Suprapubic skin (tissue), 4 donors: ENCODE measurements at regions not wholly inside any gene's neighbourhood (a gene's known extent, or its start where the extent isn't known, plus 50 kb on each side); places are given as distances from the start of the nearest gene placed in this dataset.

Source experiments
- DNase-seq, 2 donors: peaks; one replicate each; pipeline ENCODE4 v3.0.0-alpha.2; 2019; ENCODE audit warnings: low spot score in 2 of 2
- H3K27ac ChIP-seq: fragments of 200-600 bp; sonication (generic); one replicate; pipeline ENCODE4 v1.5.1; 2019
- H3K27me3 ChIP-seq: fragments of 200-600 bp; sonication (generic); one replicate; pipeline ENCODE4 v1.5.1; 2019
- H3K36me3 ChIP-seq: fragments of 200-600 bp; sonication (generic); one replicate; pipeline ENCODE4 v1.5.1; 2019
- H3K4me1 ChIP-seq: fragments of 200-600 bp; sonication (generic); one replicate; pipeline ENCODE4 v1.5.1; 2019
- H3K4me3 ChIP-seq: fragments of 200-600 bp; sonication (generic); one replicate; pipeline ENCODE4 v1.5.1; 2019; ENCODE audit warnings: mild to moderate bottlenecking
- H3K9me3 ChIP-seq: fragments of 200-600 bp; sonication (generic); one replicate; pipeline ENCODE4 v1.5.1; 2019
- EP300 ChIP-seq: sonication (generic); formaldehyde crosslinking; IDR thresholded peaks from one replicate; pipeline ENCODE4 v1.6.1; 2017; ENCODE audit warnings: antibody characterized with exemption
- POLR2A ChIP-seq, 2 donors: fragments of 450-650 bp; IDR thresholded peaks; one replicate each; pipeline ENCODE4 v1.6.1; 2017; ENCODE audit warnings: antibody characterized with exemption in 2 of 2, mild to moderate bottlenecking in 2 of 2, moderate library complexity in 2 of 2
- POLR2AphosphoS5 ChIP-seq, 3 donors: sonication (generic); formaldehyde crosslinking; IDR thresholded peaks; one replicate each; pipeline ENCODE4 v1.6.1; 2017; ENCODE audit warnings: antibody characterized with exemption in 3 of 3
- WGBS: methylation state at CpG from one replicate; pipeline ENCODE4 v1.1.5; 2018; 5-methylcytosine and 5-hydroxymethylcytosine counted together
- TF ChIP-seq, protein P1 (sequence below), 2 donors: fragments of 200-600 bp in 1 of 2; fragments of 450-650 bp in 1 of 2; sonication (generic) in 1 of 2; IDR thresholded peaks; one replicate each; pipeline ENCODE4 v1.5.1; 2016 to 2019; ENCODE audit warnings: antibody characterized with exemption in 2 of 2, mild to moderate bottlenecking in 1 of 2, moderate library complexity in 1 of 2

DNA sequence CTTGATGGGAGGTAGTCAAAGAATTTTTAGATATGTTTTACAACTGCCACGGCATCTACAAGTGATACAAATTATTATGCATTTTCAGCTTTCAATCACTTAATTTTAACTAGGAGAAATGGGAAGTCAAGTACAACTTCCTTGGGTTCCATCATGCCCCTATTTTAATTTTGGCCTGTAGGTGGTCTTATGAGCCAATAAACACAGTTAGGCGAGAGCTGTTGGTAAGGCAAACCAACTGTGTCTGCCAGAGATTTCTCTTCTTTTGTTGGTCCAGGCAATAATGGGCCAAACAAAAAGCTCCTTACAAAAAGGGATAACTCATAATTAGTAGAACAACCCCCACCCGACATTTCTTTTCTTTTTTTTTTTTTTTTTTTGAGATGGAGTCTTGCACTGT, 63.3 kb upstream of the ARX start:
- Histone ChIP-seq H3K27me3 (no peaks in the 10 kb centered on the region), H3K27ac (no peak overlapping the region), H3K4me1 (no peaks in the 10 kb centered on the region), H3K4me3 (no peak overlapping the region), H3K9me3 (no peaks in the 10 kb centered on the region), H3K36me3 (no peaks in the 10 kb centered on the region)
- TF ChIP-seq POLR2A (IDR thresholded peaks at IDR 0.05) = no peak
- TF ChIP-seq EP300 = no peak
- TF ChIP-seq POLR2AphosphoS5 (IDR thresholded peaks at IDR 0.05) = no peak
- no peak for DNase-seq
- 77% methylated on average over 3 of the region's 3 CpGs for WGBS

- WGBS = 70% methylated on average over 9 of the region's 9 CpGs
- no peak for DNase-seq
- H3K27ac ChIP-seq = no peak overlapping the region
- no peak for TF ChIP-seq POLR2AphosphoS5 (IDR thresholded peaks at IDR 0.05)
- TF ChIP-seq, protein P1, sequence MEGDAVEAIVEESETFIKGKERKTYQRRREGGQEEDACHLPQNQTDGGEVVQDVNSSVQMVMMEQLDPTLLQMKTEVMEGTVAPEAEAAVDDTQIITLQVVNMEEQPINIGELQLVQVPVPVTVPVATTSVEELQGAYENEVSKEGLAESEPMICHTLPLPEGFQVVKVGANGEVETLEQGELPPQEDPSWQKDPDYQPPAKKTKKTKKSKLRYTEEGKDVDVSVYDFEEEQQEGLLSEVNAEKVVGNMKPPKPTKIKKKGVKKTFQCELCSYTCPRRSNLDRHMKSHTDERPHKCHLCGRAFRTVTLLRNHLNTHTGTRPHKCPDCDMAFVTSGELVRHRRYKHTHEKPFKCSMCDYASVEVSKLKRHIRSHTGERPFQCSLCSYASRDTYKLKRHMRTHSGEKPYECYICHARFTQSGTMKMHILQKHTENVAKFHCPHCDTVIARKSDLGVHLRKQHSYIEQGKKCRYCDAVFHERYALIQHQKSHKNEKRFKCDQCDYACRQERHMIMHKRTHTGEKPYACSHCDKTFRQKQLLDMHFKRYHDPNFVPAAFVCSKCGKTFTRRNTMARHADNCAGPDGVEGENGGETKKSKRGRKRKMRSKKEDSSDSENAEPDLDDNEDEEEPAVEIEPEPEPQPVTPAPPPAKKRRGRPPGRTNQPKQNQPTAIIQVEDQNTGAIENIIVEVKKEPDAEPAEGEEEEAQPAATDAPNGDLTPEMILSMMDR (IDR thresholded peaks at IDR 0.05) = no peak
- TF ChIP-seq POLR2A (IDR thresholded peaks at IDR 0.05) = no peak
- no peak for TF ChIP-seq EP300
- H3K4me1 ChIP-seq = no peaks in the 10 kb centered on the region
- H3K9me3 ChIP-seq = no peaks in the 10 kb centered on the region
- H3K27me3 ChIP-seq = no peaks in the 10 kb centered on the region
- H3K4me3 ChIP-seq = no peak overlapping the region
- no peaks in the 10 kb centered on the region for H3K36me3 ChIP-seq
Observed at GRCh38 chrX:25076941-25077500, 61.3 kb upstream of the ARX start.

DNA sequence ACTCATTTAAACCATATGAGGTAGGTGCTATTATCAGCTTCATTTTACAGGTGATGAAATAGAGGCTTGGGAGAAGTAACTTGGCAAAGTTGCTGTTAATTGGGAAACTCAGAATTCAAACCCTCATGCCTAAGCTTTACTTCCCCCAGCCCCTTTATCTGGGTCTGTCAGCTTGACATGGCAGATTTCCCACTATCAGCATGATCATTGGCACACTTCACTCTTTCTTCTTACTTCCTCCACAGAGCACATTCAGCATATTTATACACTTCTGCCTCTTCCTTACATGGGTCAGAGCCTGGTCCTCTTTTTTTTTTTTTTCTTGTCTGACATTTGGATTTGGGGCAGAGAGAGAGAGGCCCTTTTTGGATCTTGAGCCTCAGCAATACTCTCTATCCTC, 56.5 kb upstream of the ARX start:
- H3K4me1 ChIP-seq = no peaks in the 10 kb centered on the region
- no peaks in the 10 kb centered on the region for H3K36me3 ChIP-seq
- no peaks in the 10 kb centered on the region for H3K27me3 ChIP-seq
- no peak overlapping the region for H3K4me3 ChIP-seq
- TF ChIP-seq POLR2A (IDR thresholded peaks at IDR 0.05) = no peak
- TF ChIP-seq, protein P1 (IDR thresholded peaks at IDR 0.05) = no peak
- no peak for DNase-seq
- no peaks in the 10 kb centered on the region for H3K9me3 ChIP-seq
- H3K27ac ChIP-seq = no peak overlapping the region

DNA sequence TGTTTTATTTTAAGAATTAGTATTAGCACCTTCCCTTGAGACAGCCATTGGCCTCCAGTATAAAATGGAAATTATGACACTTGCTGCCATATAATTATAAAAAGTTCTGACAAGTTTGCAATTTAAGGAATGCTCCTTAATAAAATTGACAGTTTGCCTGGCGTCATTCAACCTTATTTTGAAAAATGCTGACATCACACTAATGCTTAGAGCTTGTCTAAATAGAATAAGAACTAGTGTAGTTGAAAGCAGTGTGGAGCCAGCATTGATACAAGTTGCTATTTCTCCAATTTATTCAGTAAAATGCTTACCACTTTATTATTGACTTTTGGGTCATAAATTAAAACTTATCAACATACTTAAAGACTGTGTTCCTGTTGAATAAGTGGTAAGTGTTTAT, 54.3 kb upstream of the ARX start:
- DNase-seq = no peak
- no peaks in the 10 kb centered on the region for H3K36me3 ChIP-seq
- WGBS = 49% methylated on average over 1 of the region's 1 CpG
- H3K4me3 ChIP-seq = no peak overlapping the region
- no peaks in the 10 kb centered on the region for H3K9me3 ChIP-seq
- TF ChIP-seq POLR2A (IDR thresholded peaks at IDR 0.05) = no peak
- TF ChIP-seq, protein P1 (IDR thresholded peaks at IDR 0.05) = no peak
- no peak for TF ChIP-seq POLR2AphosphoS5 (IDR thresholded peaks at IDR 0.05)
- TF ChIP-seq EP300 = no peak
- H3K27ac ChIP-seq = no peak overlapping the region
- H3K27me3 ChIP-seq = no peaks in the 10 kb centered on the region
- no peaks in the 10 kb centered on the region for H3K4me1 ChIP-seq

- no peak for DNase-seq
- H3K9me3 ChIP-seq = no peaks in the 10 kb centered on the region
- H3K27ac ChIP-seq = no peak overlapping the region
- TF ChIP-seq, protein P1 (IDR thresholded peaks at IDR 0.05) = no peak
- TF ChIP-seq POLR2AphosphoS5 (IDR thresholded peaks at IDR 0.05) (no peak), POLR2A (IDR thresholded peaks at IDR 0.05) (no peak), EP300 (no peak)
- H3K27me3 ChIP-seq = no peaks in the 10 kb centered on the region
- no peaks in the 10 kb centered on the region for H3K4me1 ChIP-seq
- H3K36me3 ChIP-seq = no peaks in the 10 kb centered on the region
- WGBS = 87% methylated on average over 2 of the region's 2 CpGs
- H3K4me3 ChIP-seq = no peak overlapping the region
Observed at GRCh38 chrX:25069209-25069608, 53.4 kb upstream of the ARX start.

DNA sequence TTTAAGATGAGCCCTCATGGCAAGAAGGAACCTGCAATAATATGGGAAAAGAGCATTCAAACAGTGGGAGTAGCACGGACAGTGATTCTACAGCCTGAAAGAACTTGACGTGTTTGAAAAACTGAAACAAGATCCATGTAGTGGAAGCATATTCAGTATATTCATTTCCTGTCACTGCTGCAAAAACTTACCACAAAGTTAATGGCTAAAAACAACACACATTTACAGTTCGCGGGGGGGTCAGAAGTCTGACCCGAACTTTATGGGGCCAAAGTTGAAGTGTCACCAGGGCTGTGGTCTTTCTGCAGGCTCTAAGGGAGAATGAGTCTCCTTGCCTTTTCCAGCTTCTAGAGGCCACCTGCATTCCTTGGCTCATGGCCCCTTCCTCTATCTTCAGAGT, 52.6 kb upstream of the ARX start:
- no peaks in the 10 kb centered on the region for H3K9me3 ChIP-seq
- H3K27me3 ChIP-seq = no peaks in the 10 kb centered on the region
- no peak overlapping the region for H3K4me3 ChIP-seq
- no peak for DNase-seq
- WGBS = 93% methylated on average over 5 of the region's 5 CpGs
- H3K36me3 ChIP-seq = no peaks in the 10 kb centered on the region
- no peak overlapping the region for H3K27ac ChIP-seq
- H3K4me1 ChIP-seq = no peaks in the 10 kb centered on the region
- no peak for TF ChIP-seq EP300
- TF ChIP-seq, protein P1 (IDR thresholded peaks at IDR 0.05) = no peak
- no peak for TF ChIP-seq POLR2A (IDR thresholded peaks at IDR 0.05)
- TF ChIP-seq POLR2AphosphoS5 (IDR thresholded peaks at IDR 0.05) = no peak
